ENCODE measurements at regions not wholly inside any gene's neighbourhood (a gene's known extent, or its start where the extent isn't known, plus 50 kb on each side); places are given as distances from the start of the nearest gene placed in this dataset.

DNA sequence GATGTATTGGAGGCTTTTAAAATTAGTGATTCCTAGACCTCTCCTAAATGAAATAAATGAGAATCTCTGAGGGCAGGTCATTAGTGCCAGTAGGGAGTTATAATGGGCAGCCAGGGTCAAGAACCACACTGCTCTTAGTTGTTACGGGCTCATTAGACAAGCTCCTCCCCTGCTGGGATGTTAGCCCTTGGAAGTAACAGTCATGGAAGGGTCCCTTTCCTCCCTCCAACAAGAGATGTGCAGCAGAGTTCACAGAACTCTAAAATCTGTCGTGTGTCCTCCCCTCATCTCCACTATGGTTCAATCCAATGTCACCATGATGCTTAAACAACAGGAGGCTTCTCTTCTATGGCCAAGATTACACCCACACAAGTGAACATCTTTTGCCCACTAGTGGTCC, 419.5 kb downstream of the INSC start:
- TF ChIP-seq POLR2AphosphoS5 (IDR thresholded peaks at IDR 0.05; ENCODE audit: low read depth, low read length) (no peak), TAF1 (IDR thresholded peaks at IDR 0.05; ENCODE audit: borderline replicate concordance, insufficient read depth, low read length) (no peak), FOXP2 (optimal IDR thresholded peaks at IDR 0.05; ENCODE audit: borderline replicate concordance, extremely low read depth, extremely low read length, insufficient read depth) (no peak), SIN3A (IDR thresholded peaks at IDR 0.05; ENCODE audit: borderline replicate concordance, insufficient read depth, low read length) (no peak)
- TF ChIP-seq, protein P1, sequence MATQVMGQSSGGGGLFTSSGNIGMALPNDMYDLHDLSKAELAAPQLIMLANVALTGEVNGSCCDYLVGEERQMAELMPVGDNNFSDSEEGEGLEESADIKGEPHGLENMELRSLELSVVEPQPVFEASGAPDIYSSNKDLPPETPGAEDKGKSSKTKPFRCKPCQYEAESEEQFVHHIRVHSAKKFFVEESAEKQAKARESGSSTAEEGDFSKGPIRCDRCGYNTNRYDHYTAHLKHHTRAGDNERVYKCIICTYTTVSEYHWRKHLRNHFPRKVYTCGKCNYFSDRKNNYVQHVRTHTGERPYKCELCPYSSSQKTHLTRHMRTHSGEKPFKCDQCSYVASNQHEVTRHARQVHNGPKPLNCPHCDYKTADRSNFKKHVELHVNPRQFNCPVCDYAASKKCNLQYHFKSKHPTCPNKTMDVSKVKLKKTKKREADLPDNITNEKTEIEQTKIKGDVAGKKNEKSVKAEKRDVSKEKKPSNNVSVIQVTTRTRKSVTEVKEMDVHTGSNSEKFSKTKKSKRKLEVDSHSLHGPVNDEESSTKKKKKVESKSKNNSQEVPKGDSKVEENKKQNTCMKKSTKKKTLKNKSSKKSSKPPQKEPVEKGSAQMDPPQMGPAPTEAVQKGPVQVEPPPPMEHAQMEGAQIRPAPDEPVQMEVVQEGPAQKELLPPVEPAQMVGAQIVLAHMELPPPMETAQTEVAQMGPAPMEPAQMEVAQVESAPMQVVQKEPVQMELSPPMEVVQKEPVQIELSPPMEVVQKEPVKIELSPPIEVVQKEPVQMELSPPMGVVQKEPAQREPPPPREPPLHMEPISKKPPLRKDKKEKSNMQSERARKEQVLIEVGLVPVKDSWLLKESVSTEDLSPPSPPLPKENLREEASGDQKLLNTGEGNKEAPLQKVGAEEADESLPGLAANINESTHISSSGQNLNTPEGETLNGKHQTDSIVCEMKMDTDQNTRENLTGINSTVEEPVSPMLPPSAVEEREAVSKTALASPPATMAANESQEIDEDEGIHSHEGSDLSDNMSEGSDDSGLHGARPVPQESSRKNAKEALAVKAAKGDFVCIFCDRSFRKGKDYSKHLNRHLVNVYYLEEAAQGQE (IDR thresholded peaks at IDR 0.05; ENCODE audit: insufficient read depth in 1 of 2, low read depth in 2 of 2, low read length in 2 of 2) = no peak
